Progenitor cell of endocrine pancreas (in vitro differentiated cells): ENCODE measurements at regions not wholly inside any gene's neighbourhood (a gene's known extent, or its start where the extent isn't known, plus 50 kb on each side); places are given as distances from the start of the nearest gene placed in this dataset.

ENCODE experiments used
- DNase-seq: peaks from one replicate; pipeline ENCODE4 v3.0.0; 2021; ENCODE audit warnings: low spot score; ENCODE audit not compliant: unreplicated experiment
- H3K27ac Mint-ChIP-seq: 2 replicates; pipeline ENCODE4 v1.8.0; 2021; ENCODE audit warnings: mild to moderate bottlenecking, moderate library complexity, mixed read lengths
- H3K27me3 Mint-ChIP-seq: 2 replicates; pipeline ENCODE4 v1.8.0; 2021; ENCODE audit warnings: mixed read lengths
- H3K36me3 Mint-ChIP-seq: 2 replicates; pipeline ENCODE4 v1.8.0; 2022; ENCODE audit warnings: mixed read lengths; ENCODE audit not compliant: insufficient read depth
- H3K4me1 Mint-ChIP-seq: 2 replicates; pipeline ENCODE4 v1.8.0; 2021; ENCODE audit warnings: low read depth, mixed read lengths
- H3K4me3 Mint-ChIP-seq: 2 replicates; pipeline ENCODE4 v1.8.0; 2021; ENCODE audit warnings: low read depth, mild to moderate bottlenecking, moderate library complexity, mixed read lengths
- H3K9me3 Mint-ChIP-seq: 2 replicates; pipeline ENCODE4 v1.8.0; 2021; ENCODE audit warnings: low read depth, mixed read lengths
- TF ChIP-seq, protein P1 (sequence below): fragments of 200-600 bp; sonication (generic); IDR thresholded peaks from one replicate; pipeline ENCODE4 v1.5.0; 2021; ENCODE audit warnings: antibody characterized with exemption, mild to moderate bottlenecking; ENCODE audit not compliant: unreplicated experiment

- TF ChIP-seq, protein P1, sequence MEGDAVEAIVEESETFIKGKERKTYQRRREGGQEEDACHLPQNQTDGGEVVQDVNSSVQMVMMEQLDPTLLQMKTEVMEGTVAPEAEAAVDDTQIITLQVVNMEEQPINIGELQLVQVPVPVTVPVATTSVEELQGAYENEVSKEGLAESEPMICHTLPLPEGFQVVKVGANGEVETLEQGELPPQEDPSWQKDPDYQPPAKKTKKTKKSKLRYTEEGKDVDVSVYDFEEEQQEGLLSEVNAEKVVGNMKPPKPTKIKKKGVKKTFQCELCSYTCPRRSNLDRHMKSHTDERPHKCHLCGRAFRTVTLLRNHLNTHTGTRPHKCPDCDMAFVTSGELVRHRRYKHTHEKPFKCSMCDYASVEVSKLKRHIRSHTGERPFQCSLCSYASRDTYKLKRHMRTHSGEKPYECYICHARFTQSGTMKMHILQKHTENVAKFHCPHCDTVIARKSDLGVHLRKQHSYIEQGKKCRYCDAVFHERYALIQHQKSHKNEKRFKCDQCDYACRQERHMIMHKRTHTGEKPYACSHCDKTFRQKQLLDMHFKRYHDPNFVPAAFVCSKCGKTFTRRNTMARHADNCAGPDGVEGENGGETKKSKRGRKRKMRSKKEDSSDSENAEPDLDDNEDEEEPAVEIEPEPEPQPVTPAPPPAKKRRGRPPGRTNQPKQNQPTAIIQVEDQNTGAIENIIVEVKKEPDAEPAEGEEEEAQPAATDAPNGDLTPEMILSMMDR: no peak
- Mint-ChIP-seq H3K27me3 (no peaks in the 10 kb centered on the region), H3K27ac (no peak overlapping the region), H3K9me3 (peaks cover 4% of the 10 kb centered on the region), H3K36me3 (no peaks in the 10 kb centered on the region), H3K4me1 (peaks cover 2% of the 10 kb centered on the region), H3K4me3 (no peak overlapping the region)
- no peak for DNase-seq
These were observed 434.4 kb upstream of the RGPD4 start for GRCh38 chr2:107392241-107392704.

- Mint-ChIP-seq H3K4me1 (peaks cover 2% of the 10 kb centered on the region), H3K4me3 (no peak overlapping the region), H3K9me3 (no peaks in the 10 kb centered on the region), H3K27ac (no peak overlapping the region), H3K27me3 (no peaks in the 10 kb centered on the region), H3K36me3 (no peaks in the 10 kb centered on the region)
- no peak for DNase-seq
- TF ChIP-seq, protein P1: no peak
These were observed 433.2 kb upstream of the RGPD4 start for GRCh38 chr2:107393516-107393915.

GRCh38 chr2:107398683-107399082 is 428.0 kb upstream of the RGPD4 start:
- Mint-ChIP-seq H3K4me3 (no peak overlapping the region), H3K4me1 (peaks cover 2% of the 10 kb centered on the region), H3K27ac (no peak overlapping the region), H3K36me3 (no peaks in the 10 kb centered on the region), H3K27me3 (no peaks in the 10 kb centered on the region), H3K9me3 (no peaks in the 10 kb centered on the region)
- TF ChIP-seq, protein P1: no peak
- DNase-seq: no peak

DNA sequence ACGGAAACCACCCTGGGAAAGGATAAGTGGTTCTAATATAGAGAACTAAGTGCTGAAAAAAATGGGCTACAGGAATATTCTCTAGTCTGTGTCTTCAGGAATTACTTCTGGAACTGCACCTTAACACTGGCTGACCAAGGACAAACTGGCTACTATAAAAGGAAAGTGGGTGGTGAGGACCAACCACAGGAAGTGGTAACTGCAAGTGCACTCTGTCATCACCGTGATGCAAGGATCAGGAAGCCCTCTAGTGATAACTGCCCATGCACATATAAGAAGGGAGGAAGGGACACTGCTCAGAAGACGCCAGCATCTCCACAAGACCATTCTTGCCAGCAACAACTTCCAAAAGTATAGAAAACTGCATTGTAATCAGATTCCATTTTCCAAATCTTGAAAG is 424.4 kb upstream of the RGPD4 start:
- Mint-ChIP-seq H3K9me3 (no peaks in the 10 kb centered on the region), H3K36me3 (no peaks in the 10 kb centered on the region), H3K27ac (no peak overlapping the region), H3K27me3 (no peaks in the 10 kb centered on the region), H3K4me1 (no peaks in the 10 kb centered on the region), H3K4me3 (no peak overlapping the region)
- TF ChIP-seq, protein P1: no peak
- no peak for DNase-seq

GRCh38 chr2:107405261-107405660 is 421.4 kb upstream of the RGPD4 start:
- H3K36me3 Mint-ChIP-seq: no peaks in the 10 kb centered on the region
- DNase-seq: no peak
- H3K27me3 Mint-ChIP-seq: no peaks in the 10 kb centered on the region
- H3K9me3 Mint-ChIP-seq: no peaks in the 10 kb centered on the region
- H3K27ac Mint-ChIP-seq: no peak overlapping the region
- TF ChIP-seq, protein P1: no peak
- H3K4me1 Mint-ChIP-seq: no peaks in the 10 kb centered on the region
- no peak overlapping the region for H3K4me3 Mint-ChIP-seq
